ENCODE measurements at regions not wholly inside any gene's neighbourhood (a gene's known extent, or its start where the extent isn't known, plus 50 kb on each side); places are given as distances from the start of the nearest gene placed in this dataset.

- Histone ChIP-seq H3K4me1 (ENCODE audit: control insufficient read depth in 1 of 2, insufficient read depth in 2 of 2, low read length in 2 of 2) (no peaks in the 10 kb centered on the region), H3K4me3 (replicated peaks in 1 of 3; ENCODE audit: low read depth in 2 of 3, low read length in 3 of 3) (no peak overlapping the region), H3K9me3 (replicated peaks in 1 of 2; ENCODE audit: control insufficient read depth in 1 of 2, insufficient read depth in 1 of 2, low read length in 2 of 2) (peaks cover 5 to 14% of the 10 kb centered on the region in 2 donors), H3K79me2 (ENCODE audit: insufficient read depth, low read length) (no peaks in the 10 kb centered on the region), H3K27me3 (ENCODE audit: control insufficient read depth in 2 of 2, insufficient read depth in 2 of 2, low read length in 2 of 2) (no peaks in the 10 kb centered on the region), H2AFZ (ENCODE audit: insufficient read depth, low read depth, low read length, poor library complexity, severe bottlenecking) (no peak overlapping the region), H3K27ac (ENCODE audit: low read depth in 1 of 2, low read length in 2 of 2) (no peak overlapping the region), H3K9ac (ENCODE audit: insufficient read depth, low read length, poor library complexity, severe bottlenecking) (no peak overlapping the region), H3K4me2 (replicated peaks; ENCODE audit: extremely low read depth, low read length, poor library complexity, severe bottlenecking) (no peak overlapping the region), H4K20me1 (ENCODE audit: insufficient read depth, low read length) (no peaks in the 10 kb centered on the region), H3K36me3 (replicated peaks in 1 of 2; ENCODE audit: control insufficient read depth in 1 of 2, insufficient read depth in 2 of 2, low read length in 2 of 2) (no peaks in the 10 kb centered on the region)
- Mint-ChIP-seq H3K4me3 (no peak overlapping the region), H3K9me3 (peaks cover 2 to 18% (median 7%) of the 10 kb centered on the region in 7 donors), H3K4me1 (no peaks in the 10 kb centered on the region), H3K27me3 (ENCODE audit: low read depth in 3 of 3) (no peaks in the 10 kb centered on the region), H3K27ac (no peak overlapping the region), H3K36me3 (no peaks in the 10 kb centered on the region)
- WGBS (ENCODE audit: insufficient coverage): no CpG with 5 or more reads among the region's 1 CpG
- no peak for TF ChIP-seq CTCF (IDR thresholded peaks at IDR 0.05)
- intact Hi-C loops (cut with micrococcal nuclease): no loop called here
- no peak for DNase-seq
These were observed 457.4 kb downstream of the TBC1D4 start for GRCh38 chr13:75024602-75025001.

- no peaks in the 10 kb centered on the region for H4K20me1 ChIP-seq (ENCODE audit: insufficient read depth, low read length)
- no peaks in the 10 kb centered on the region for H3K79me2 ChIP-seq (ENCODE audit: insufficient read depth, low read length)
- H3K27ac ChIP-seq (ENCODE audit: low read depth in 1 of 2, low read length in 2 of 2): no peak overlapping the region
- intact Hi-C loops (cut with micrococcal nuclease): no loop called here
- DNase-seq: no peak
- Mint-ChIP-seq H3K27ac (no peak overlapping the region), H3K36me3 (no peaks in the 10 kb centered on the region), H3K27me3 (ENCODE audit: low read depth in 3 of 3) (no peaks in the 10 kb centered on the region), H3K4me3 (no peak overlapping the region), H3K4me1 (no peaks in the 10 kb centered on the region), H3K9me3 (peaks cover 2 to 10% (median 6%) of the 10 kb centered on the region in 7 donors)
- H3K4me3 ChIP-seq (replicated peaks in 1 of 3; ENCODE audit: low read depth in 2 of 3, low read length in 3 of 3): no peak overlapping the region
- no peak overlapping the region for H3K9ac ChIP-seq (ENCODE audit: insufficient read depth, low read length, poor library complexity, severe bottlenecking)
- H3K9me3 ChIP-seq (replicated peaks in 1 of 2; ENCODE audit: control insufficient read depth in 1 of 2, insufficient read depth in 1 of 2, low read length in 2 of 2): peaks cover 5 to 8% of the 10 kb centered on the region in 2 donors
- no peak overlapping the region for H3K4me2 ChIP-seq (replicated peaks; ENCODE audit: extremely low read depth, low read length, poor library complexity, severe bottlenecking)
- H3K4me1 ChIP-seq (ENCODE audit: control insufficient read depth in 1 of 2, insufficient read depth in 2 of 2, low read length in 2 of 2): no peaks in the 10 kb centered on the region
- no peaks in the 10 kb centered on the region for H3K36me3 ChIP-seq (replicated peaks in 1 of 2; ENCODE audit: control insufficient read depth in 1 of 2, insufficient read depth in 2 of 2, low read length in 2 of 2)
- no peaks in the 10 kb centered on the region for H3K27me3 ChIP-seq (ENCODE audit: control insufficient read depth in 2 of 2, insufficient read depth in 2 of 2, low read length in 2 of 2)
- WGBS (ENCODE audit: insufficient coverage): no CpG with 5 or more reads among the region's 1 CpG
- no peak overlapping the region for H2AFZ ChIP-seq (ENCODE audit: insufficient read depth, low read depth, low read length, poor library complexity, severe bottlenecking)
- no peak for TF ChIP-seq CTCF (IDR thresholded peaks at IDR 0.05)
These were observed 458.4 kb downstream of the TBC1D4 start for GRCh38 chr13:75023609-75024008.

Data from CD14-positive monocyte (primary cell).